VCaP (cell line): ENCODE measurements at regions not wholly inside any gene's neighbourhood (a gene's known extent, or its start where the extent isn't known, plus 50 kb on each side); places are given as distances from the start of the nearest gene placed in this dataset.

Experiments used
- H3K27ac ChIP-seq: fragments of 450-650 bp; 2 replicates; pipeline ENCODE4 v1.5.1; 2017
- CTCF ChIP-seq: fragments of 450-650 bp; conservative IDR thresholded peaks from 2 replicates; pipeline ENCODE4 v1.5.1; 2017; ENCODE audit warnings: mild to moderate bottlenecking, moderate library complexity

DNA sequence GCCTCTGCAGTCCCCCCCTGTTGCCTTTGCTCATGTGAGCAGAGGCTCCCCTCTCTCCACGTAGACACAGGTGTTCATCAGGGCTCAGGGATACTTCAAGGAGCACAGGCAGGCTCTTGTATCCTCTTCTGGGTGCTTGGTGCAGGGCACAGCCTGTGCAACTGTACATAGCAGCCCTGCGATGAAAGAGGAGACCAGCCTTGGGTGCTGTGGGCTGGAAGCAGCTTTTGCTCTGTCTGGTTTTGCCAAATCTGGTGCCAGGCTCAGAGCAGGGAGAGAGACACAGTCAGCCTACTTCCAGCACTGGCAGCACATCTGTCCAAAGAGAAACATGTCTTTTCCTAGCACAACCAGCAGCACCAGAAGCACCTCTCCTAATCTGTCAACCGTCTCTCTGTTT, 132.1 kb downstream of the ETS2 start:
- no peak for TF ChIP-seq CTCF
- H3K27ac ChIP-seq = no peak overlapping the region

DNA sequence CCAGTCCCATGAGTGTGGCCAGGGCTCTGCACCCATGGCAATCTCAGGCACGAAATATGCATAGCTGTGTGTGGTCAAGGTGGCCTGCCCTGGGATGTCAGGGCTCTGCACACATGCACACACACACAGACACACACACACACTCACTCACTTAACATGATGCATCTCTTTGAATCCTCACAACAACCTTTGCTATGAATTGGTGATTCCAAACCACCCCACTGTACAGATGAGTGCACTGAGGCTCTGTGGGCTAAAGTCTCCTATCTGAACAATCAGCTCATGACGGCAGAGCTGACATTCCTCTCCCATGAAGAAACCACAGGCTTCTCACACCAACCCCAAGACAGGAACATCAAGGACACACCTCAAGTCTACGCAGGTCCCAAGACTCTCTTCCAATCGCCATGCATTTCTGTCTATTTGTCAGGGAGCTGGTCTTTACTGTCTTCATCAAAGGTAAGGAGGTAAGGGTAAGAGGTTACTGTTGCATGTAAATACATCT, 131.6 kb downstream of the ETS2 start:
- TF ChIP-seq CTCF = no peak
- no peak overlapping the region for H3K27ac ChIP-seq

- no peak overlapping the region for H3K27ac ChIP-seq
- no peak for TF ChIP-seq CTCF
Observed at GRCh38 chr21:38936240-38936639, 130.5 kb downstream of the ETS2 start.

DNA sequence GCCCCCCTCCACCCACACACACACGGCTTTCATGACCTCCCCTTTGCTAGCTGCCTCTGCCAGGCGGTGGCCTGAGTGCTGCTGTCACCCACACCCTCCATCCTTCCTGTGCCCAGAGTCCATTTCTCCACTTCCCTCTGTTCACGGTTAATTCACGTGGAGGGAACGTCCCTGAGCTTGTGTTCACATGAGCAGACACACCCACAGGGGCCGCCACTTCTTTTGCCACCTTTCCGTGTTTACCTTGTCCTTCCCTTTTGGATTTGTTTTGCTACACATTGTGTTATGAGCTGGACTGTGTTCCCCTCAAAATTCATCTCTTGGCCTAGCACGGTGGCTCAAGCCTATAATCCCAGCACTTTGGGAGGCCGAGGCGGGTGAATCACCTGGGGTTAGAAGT, 128.0 kb downstream of the ETS2 start:
- TF ChIP-seq CTCF = no peak

DNA sequence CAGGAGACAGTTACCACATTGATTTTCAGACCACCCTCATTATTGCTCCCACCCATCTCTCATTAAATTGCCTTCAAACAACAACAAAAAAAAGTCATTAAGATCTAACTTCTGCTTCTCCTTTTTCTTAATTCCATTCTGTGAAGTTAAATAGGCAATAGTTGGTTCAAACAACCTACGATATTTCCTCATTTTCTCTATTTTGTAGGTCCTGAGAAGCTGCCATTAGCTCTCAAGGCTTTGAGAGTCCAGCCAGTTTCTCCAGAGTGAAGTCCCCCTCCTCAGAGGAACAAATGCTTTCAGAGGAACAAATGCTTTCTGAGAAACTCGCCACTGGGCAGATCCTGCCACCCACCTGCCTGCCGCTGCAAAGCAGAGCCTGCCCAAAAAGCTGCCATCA, 125.6 kb downstream of the ETS2 start:
- TF ChIP-seq CTCF = no peak
- H3K27ac ChIP-seq = no peak overlapping the region

More for the DNA sequence above, 128.0 kb downstream of the ETS2 start:
- no peak overlapping the region for H3K27ac ChIP-seq

GRCh38 chr21:38930853-38931252, 125.1 kb downstream of the ETS2 start:
- no peak for TF ChIP-seq CTCF
- no peak overlapping the region for H3K27ac ChIP-seq

DNA sequence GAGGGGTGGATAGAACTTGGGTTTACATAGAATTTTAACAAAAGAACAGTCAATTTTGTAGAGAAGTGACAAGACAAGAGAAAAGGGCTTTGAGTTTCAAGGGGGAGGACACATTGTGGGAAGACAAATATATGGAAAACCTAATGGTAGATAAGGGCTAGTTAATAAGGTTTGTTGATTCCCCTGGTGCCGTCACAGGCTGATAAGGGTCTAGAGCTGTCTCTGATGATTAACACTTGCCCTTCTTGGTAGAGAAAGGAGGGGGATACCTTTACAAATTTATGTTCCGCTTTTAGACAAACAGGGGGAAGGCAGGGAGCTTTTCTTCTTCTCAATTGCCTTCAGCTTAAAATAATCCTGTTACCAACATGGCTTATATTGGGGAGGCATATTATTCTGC, 124.3 kb downstream of the ETS2 start:
- no peak overlapping the region for H3K27ac ChIP-seq
- no peak for TF ChIP-seq CTCF

DNA sequence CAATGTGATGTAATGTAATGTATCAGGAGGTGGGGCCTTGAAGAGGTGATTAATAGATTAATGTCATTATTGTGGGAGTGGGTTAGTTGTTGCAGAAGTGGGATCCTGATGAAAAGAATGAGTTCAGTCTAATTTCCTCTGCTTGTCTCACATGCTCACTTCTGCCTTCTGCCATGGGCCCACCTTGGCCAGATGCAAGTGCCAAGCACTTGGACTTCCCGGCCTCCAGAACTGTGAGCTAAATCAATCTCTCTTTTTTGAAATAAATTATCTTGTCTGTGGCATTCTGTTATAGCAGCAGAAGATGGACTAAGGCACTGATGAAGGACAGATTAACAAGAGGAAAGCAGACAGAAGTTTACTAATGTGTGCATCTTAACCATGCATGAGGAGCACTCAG, 123.9 kb downstream of the ETS2 start:
- TF ChIP-seq CTCF = no peak
- H3K27ac ChIP-seq = no peak overlapping the region
